IMR-90 (cell line): ENCODE measurements at regions not wholly inside any gene's neighbourhood (a gene's known extent, or its start where the extent isn't known, plus 50 kb on each side); places are given as distances from the start of the nearest gene placed in this dataset.

Experiments
- ATAC-seq: fragments of 200-7000 bp; cut with Tn5 transposase; 2 replicates; pipeline ENCODE4 v1.9.1; 2020; ENCODE audit warnings: low read depth, mild to moderate bottlenecking, moderate library complexity
- BruUV-seq: library from RNA; stranded (reverse); fragments of 400-500 nt; replicated peaks from 2 replicates; lab custom pipeline; 2021; lab: Mats Ljungman, UMichigan
- CTCF ChIA-PET: fragments of 300-600 bp; formaldehyde crosslinking; extraction: SDS; loops from one replicate; lab custom pipeline; 2021; ENCODE audit warnings: antibody characterized with exemption; lab: Yijun Ruan, JAX
- POLR2A ChIA-PET: fragments of 300-600 bp; sonication (Branson Sonifier 250); formaldehyde crosslinking; loops from one replicate; lab custom pipeline; 2022; ENCODE audit warnings: antibody characterized with exemption; ENCODE audit not compliant: unreplicated experiment; lab: Charles Lee
- DNase-seq: peaks from one replicate; pipeline ENCODE4 v3.0.0; 2013
- H2AFZ ChIP-seq: replicated peaks from 2 replicates; pipeline ENCODE3; 2013; ENCODE audit warnings: low read length, mild to moderate bottlenecking; ENCODE audit not compliant: poor library complexity
- H2AK5ac ChIP-seq: 2 replicates; pipeline ENCODE4 v1.6.1; 2013; ENCODE audit warnings: low read depth, low read length, inconsistent platforms
- H2AK9ac ChIP-seq: replicated peaks from 2 replicates; pipeline ENCODE3; 2013; ENCODE audit warnings: mild to moderate bottlenecking, low read depth, low read length, moderate library complexity; ENCODE audit not compliant: poor library complexity
- H2BK120ac ChIP-seq: 2 replicates; pipeline ENCODE4 v1.6.1; 2013; ENCODE audit warnings: low read depth, low read length, inconsistent platforms
- H2BK15ac ChIP-seq: 3 replicates; pipeline ENCODE4 v1.6.1; 2013; ENCODE audit warnings: low read depth, low read length, inconsistent platforms
- H2BK20ac ChIP-seq: 2 replicates; pipeline ENCODE4 v1.6.1; 2013; ENCODE audit warnings: low read depth, mild to moderate bottlenecking, inconsistent platforms, low read length, moderate library complexity
- H2BK5ac ChIP-seq: 2 replicates; pipeline ENCODE4 v1.6.1; 2013; ENCODE audit warnings: mild to moderate bottlenecking, low read depth, low read length, inconsistent platforms; ENCODE audit not compliant: poor library complexity, severe bottlenecking
- H3K14ac ChIP-seq: replicated peaks from 2 replicates; pipeline ENCODE4 v1.6.1; 2013; ENCODE audit warnings: low read depth, low read length, inconsistent platforms
- H3K18ac ChIP-seq: 2 replicates; pipeline ENCODE4 v1.6.1; 2013; ENCODE audit warnings: low read depth, low read length, control low read depth
- H3K23ac ChIP-seq: 2 replicates; pipeline ENCODE4 v1.6.1; 2013; ENCODE audit warnings: low read depth, low read length, inconsistent platforms
- H3K27ac ChIP-seq: 2 replicates; pipeline ENCODE4 v1.5.1; 2013; ENCODE audit warnings: mild to moderate bottlenecking, control low read depth, low read length; ENCODE audit not compliant: insufficient read depth
- H3K27me3 ChIP-seq: 2 replicates; pipeline ENCODE4 v1.6.1; 2013; ENCODE audit warnings: low read length; ENCODE audit not compliant: control insufficient read depth, insufficient read depth
- H3K36me3 ChIP-seq: 2 replicates; pipeline ENCODE4 v1.6.1; 2013; ENCODE audit warnings: low read length, mixed read lengths; ENCODE audit not compliant: control insufficient read depth, insufficient read depth
- H3K4ac ChIP-seq: 2 replicates; pipeline ENCODE4 v1.6.1; 2013; ENCODE audit warnings: low read depth, low read length, inconsistent platforms
- H3K4me1 ChIP-seq: 2 replicates; pipeline ENCODE4 v1.6.1; 2013; ENCODE audit warnings: low read length, mixed read lengths; ENCODE audit not compliant: control insufficient read depth, insufficient read depth
- H3K4me2 ChIP-seq: 2 replicates; pipeline ENCODE4 v1.6.1; 2013; ENCODE audit warnings: low read depth, mild to moderate bottlenecking, control low read depth, low read length, moderate library complexity
- H3K4me3 ChIP-seq: 2 replicates; pipeline ENCODE4 v1.5.1; 2013; ENCODE audit warnings: low read depth, mild to moderate bottlenecking, control low read depth, low read length, moderate library complexity; ENCODE audit not compliant: insufficient read depth
- H3K56ac ChIP-seq: 2 replicates; pipeline ENCODE4 v1.6.1; 2013; ENCODE audit warnings: low read length, inconsistent platforms; ENCODE audit not compliant: insufficient read depth; ENCODE audit errors: extremely low read depth
- H3K79me1 ChIP-seq, 2 experiments: 2 replicates each; pipeline ENCODE4 v1.6.1; 2013; ENCODE audit warnings: low read length in 2 of 2, inconsistent platforms in 1 of 2, low read depth in 1 of 2
- H3K9ac ChIP-seq: 2 replicates; pipeline ENCODE4 v1.6.1; 2013; ENCODE audit warnings: low read depth, low read length, control low read depth
- H3K9me1 ChIP-seq: 2 replicates; pipeline ENCODE4 v1.6.1; 2013; ENCODE audit warnings: low read length, inconsistent platforms; ENCODE audit not compliant: insufficient read depth
- H3K9me3 ChIP-seq: 2 replicates; pipeline ENCODE4 v1.6.1; 2013; ENCODE audit warnings: low read length; ENCODE audit not compliant: control insufficient read depth, insufficient read depth
- H4K20me1 ChIP-seq: 2 replicates; pipeline ENCODE4 v1.6.1; 2013; ENCODE audit warnings: low read length, inconsistent platforms; ENCODE audit not compliant: insufficient read depth
- H4K5ac ChIP-seq: 2 replicates; pipeline ENCODE4 v1.6.1; 2013; ENCODE audit warnings: mild to moderate bottlenecking, low read depth, low read length, control low read depth
- H4K8ac ChIP-seq, 2 experiments: 2 replicates each; pipeline ENCODE4 v1.6.1; 2013; ENCODE audit warnings: low read depth in 2 of 2, low read length in 2 of 2, control low read depth in 1 of 2, inconsistent platforms in 1 of 2
- H4K91ac ChIP-seq: 2 replicates; pipeline ENCODE4 v1.6.1; 2013; ENCODE audit warnings: low read depth, low read length, inconsistent platforms; ENCODE audit not compliant: insufficient read depth
- CEBPB ChIP-seq: IDR thresholded peaks from 2 replicates; pipeline ENCODE4 v1.6.1; 2012; ENCODE audit warnings: low read depth, low read length, improper control_type of control experiment
- CHD1 ChIP-seq: IDR thresholded peaks from 2 replicates; pipeline ENCODE4 v1.6.1; 2012; ENCODE audit warnings: low read depth, low read length, improper control_type of control experiment
- FOS ChIP-seq: fragments of 150-350 bp; IDR thresholded peaks from 2 replicates; pipeline ENCODE4 v1.6.1; 2016; ENCODE audit warnings: low read depth, low read length
- MAZ ChIP-seq: IDR thresholded peaks from 2 replicates; pipeline ENCODE4 v1.6.1; 2012; ENCODE audit warnings: low read depth, mild to moderate bottlenecking, low read length, improper control_type of control experiment, moderate library complexity, borderline replicate concordance
- NFE2L2 ChIP-seq: fragments of 150-350 bp; IDR thresholded peaks from 2 replicates; pipeline ENCODE4 v1.6.1; 2016; ENCODE audit warnings: low read depth, mild to moderate bottlenecking, low read length
- RFX5 ChIP-seq: IDR thresholded peaks from 2 replicates; pipeline ENCODE4 v1.8.0; 2012; ENCODE audit warnings: low read depth, mild to moderate bottlenecking, low read length, moderate library complexity
- SMC3 ChIP-seq: fragments of 150-350 bp; IDR thresholded peaks from 2 replicates; pipeline ENCODE4 v1.6.1; 2016; ENCODE audit warnings: low read depth, mild to moderate bottlenecking, antibody characterized with exemption, low read length, moderate library complexity
- WGBS, 2 experiments: methylation state at CpG; one replicate each; pipeline versions ENCODE4 v1.1.5 to v1.1.7; 2013; ENCODE audit warnings: missing lambda C conversion rate in 2 of 2; ENCODE audit not compliant: insufficient read length in 1 of 2; ENCODE audit errors: extremely low coverage in 2 of 2; 5-methylcytosine and 5-hydroxymethylcytosine counted together
- dilution Hi-C: fragments of 300-500 bp; cut with HindIII; formaldehyde crosslinking; loops from one replicate; pipeline ENCODE4 v1.14.3; 2018; ENCODE audit warnings: low sequenced_read_pairs; ENCODE audit not compliant: unreplicated experiment
- in situ Hi-C: fragments of 300-500 bp; cut with MboI; formaldehyde crosslinking; loops from 3 replicates; pipeline ENCODE4 v1.14.3; 2019; ENCODE audit warnings: low sequenced_read_pairs, inconsistent platforms, mixed read lengths
- intact Hi-C: fragments of 100-400 bp; cut with micrococcal nuclease; formaldehyde crosslinking; loops from 2 replicates; pipeline ENCODE4 v1.10.0; 2022

GRCh38 chr6:81561731-81562130 lies 190.8 kb downstream of the TENT5A start:
- CTCF ChIA-PET = no interaction called here
- peak overlapping the region; percentile 76 for H2BK5ac ChIP-seq

More at GRCh38 chr6:81561731-81562130, 190.8 kb downstream of the TENT5A start:
- no peak overlapping the region for H2BK15ac ChIP-seq
- H3K4me1 ChIP-seq = no peaks in the 10 kb centered on the region; the same call in 1 of the 2 replicates
- no peak overlapping the region for H4K5ac ChIP-seq
- H3K4me2 ChIP-seq = peak overlapping the region; percentile 86
- DNase-seq (peak; percentile 18), ATAC-seq (peak; percentile 69)
- no peak overlapping the region for H3K27ac ChIP-seq
- H2AK5ac ChIP-seq = no peak overlapping the region
- H3K4ac ChIP-seq = no peak overlapping the region
- intact Hi-C loops = no loop called here
- WGBS, 2 experiments = no CpG with 5 or more reads among the region's 2 CpGs
- no peaks in the 10 kb centered on the region for H3K27me3 ChIP-seq
- no peak overlapping the region; the same call in 1 of the 2 replicates for H3K4me3 ChIP-seq
- POLR2A ChIA-PET = no interaction called here
- H3K18ac ChIP-seq = no peak overlapping the region; the same call in 1 of the 2 replicates
- no peak overlapping the region for H2BK20ac ChIP-seq
- TF ChIP-seq MAZ (no peak), CHD1 (no peak), SMC3 (no peak), NFE2L2 (no peak), CEBPB (no peak), RFX5 (no peak), FOS (no peak)
- no peaks in the 10 kb centered on the region for H3K9me3 ChIP-seq
- no peaks in the 10 kb centered on the region for H3K79me1 ChIP-seq
- no peak overlapping the region for H4K91ac ChIP-seq
- H3K9me1 ChIP-seq = no peaks in the 10 kb centered on the region
- in situ Hi-C loops = no loop called here
- H3K36me3 ChIP-seq = no peaks in the 10 kb centered on the region
- no peak overlapping the region for H3K23ac ChIP-seq
- H3K14ac ChIP-seq = no peak overlapping the region
- H3K56ac ChIP-seq = no peak overlapping the region
- no peak overlapping the region for H3K9ac ChIP-seq
- dilution Hi-C loops = no loop called here
- H2AK9ac ChIP-seq = no peak overlapping the region
- H4K20me1 ChIP-seq = no peaks in the 10 kb centered on the region
- no peak overlapping the region for H4K8ac ChIP-seq
- H2AFZ ChIP-seq = no peak overlapping the region
- H2BK120ac ChIP-seq = no peak overlapping the region
- BruUV-seq = no TSS peak
